NCI-H2196 treated with DMSO at 0.1 percent for 48 hours (cell line): ENCODE measurements at regions not wholly inside any gene's neighbourhood (a gene's known extent, or its start where the extent isn't known, plus 50 kb on each side); places are given as distances from the start of the nearest gene placed in this dataset.
"Not testable (repeated sequence)": the region's sequence is repeated elsewhere in the genome, so short reads cannot be mapped to it uniquely, and the experiment has no call there.

ENCODE experiments used
- DNase-seq: peaks from one replicate; lab custom pipeline; 2025; ENCODE audit not compliant: unreplicated experiment; lab: John Stamatoyannopoulos, UW

GRCh38 chr13:82654143-82654542 is 1228.1 kb downstream of the SLITRK1 start:
- DNase-seq: no peak

GRCh38 chr13:82647540-82647939 is 1234.7 kb downstream of the SLITRK1 start:
- DNase-seq: no peak

GRCh38 chr13:82636119-82636518 is 1246.2 kb downstream of the SLITRK1 start:
- DNase-seq: no peak

GRCh38 chr13:82634946-82635345 is 1247.3 kb downstream of the SLITRK1 start:
- no peak for DNase-seq

- no peak for DNase-seq
These were observed 1255.1 kb downstream of the SLITRK1 start for GRCh38 chr13:82627183-82627582.

GRCh38 chr13:82625717-82626116 is 1256.6 kb downstream of the SLITRK1 start:
- no peak for DNase-seq

- DNase-seq: no peak
These were observed 1267.2 kb downstream of the SLITRK1 start for GRCh38 chr13:82615043-82615442.

GRCh38 chr13:82614086-82614485 is 1268.2 kb downstream of the SLITRK1 start:
- DNase-seq: no peak

- no peak for DNase-seq
These were observed 1276.3 kb downstream of the SLITRK1 start for GRCh38 chr13:82606008-82606407.

GRCh38 chr13:82597747-82598146 is 1284.5 kb downstream of the SLITRK1 start:
- DNase-seq: no peak

- no peak for DNase-seq
These were observed 1289.0 kb downstream of the SLITRK1 start for GRCh38 chr13:82593239-82593638.

DNA sequence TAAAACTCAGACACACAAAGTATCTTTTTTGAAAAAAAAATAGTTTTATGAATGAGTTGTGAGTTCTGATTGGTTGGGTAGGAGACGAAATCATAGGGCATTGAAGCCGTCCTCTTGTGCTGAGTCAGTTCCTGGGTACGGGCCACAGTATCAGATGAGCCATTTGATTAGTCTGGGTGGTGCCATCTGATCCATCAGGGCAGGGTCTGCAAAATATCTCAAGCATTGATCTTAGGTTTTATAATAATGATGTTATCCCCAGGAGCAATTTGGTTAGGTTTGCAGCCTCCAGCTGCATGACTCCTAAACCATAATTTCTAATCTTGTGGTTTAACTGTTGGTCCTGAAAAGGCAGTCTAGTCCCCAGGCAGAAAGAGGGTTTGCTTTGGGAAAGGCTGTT is 1310.6 kb downstream of the SLITRK1 start:
- DNase-seq: no peak

- DNase-seq: no peak
These were observed 1312.7 kb downstream of the SLITRK1 start for GRCh38 chr13:82569581-82569980.

DNA sequence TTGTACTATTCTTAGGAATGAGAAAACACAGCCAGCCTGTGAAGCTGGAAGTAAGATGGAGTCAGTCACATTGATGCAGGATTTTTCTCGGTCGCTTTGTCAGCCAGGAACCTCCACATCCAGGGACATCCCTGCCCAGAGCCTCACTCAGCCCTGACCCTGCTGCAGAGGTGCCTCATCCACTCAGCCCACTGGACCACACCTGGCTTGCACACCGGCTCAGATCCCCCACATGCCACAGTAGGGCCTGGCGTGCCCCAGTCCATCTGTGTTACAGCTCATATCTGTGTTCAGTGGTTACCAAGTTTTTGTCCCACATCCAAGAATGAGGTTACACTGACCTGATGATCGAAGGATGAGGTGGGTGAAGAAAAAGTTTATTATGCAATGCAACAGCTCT is 1315.4 kb downstream of the SLITRK1 start:
- DNase-seq: no peak

- no peak for DNase-seq
These were observed 1317.1 kb downstream of the SLITRK1 start for GRCh38 chr13:82565201-82565600.

- DNase-seq: no peak
These were observed 1321.4 kb downstream of the SLITRK1 start for GRCh38 chr13:82560889-82561288.

- no peak for DNase-seq
These were observed 1359.4 kb downstream of the SLITRK1 start for GRCh38 chr13:82522872-82523271.

GRCh38 chr13:82506805-82507414 is 1375.4 kb downstream of the SLITRK1 start:
- DNase-seq: no peak

DNA sequence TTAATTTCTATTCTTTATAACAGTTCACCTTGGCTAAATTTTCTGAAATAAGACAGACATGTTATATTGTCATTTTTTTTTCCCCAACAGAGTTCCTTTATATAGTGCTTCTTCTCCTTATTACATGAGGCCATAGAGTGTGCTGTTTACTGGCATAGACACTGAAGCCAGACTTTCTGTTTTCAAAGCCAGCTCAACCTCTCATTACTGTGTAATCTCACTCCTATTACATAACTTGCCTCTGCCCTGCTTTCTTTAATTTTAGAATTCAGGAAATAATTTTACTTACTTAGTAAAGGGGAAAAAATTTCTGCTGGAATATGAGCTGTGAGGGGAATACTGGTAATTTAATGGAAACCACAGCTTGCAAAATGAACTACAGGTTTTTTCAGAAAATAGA is 1380.4 kb downstream of the SLITRK1 start:
- no peak for DNase-seq

DNA sequence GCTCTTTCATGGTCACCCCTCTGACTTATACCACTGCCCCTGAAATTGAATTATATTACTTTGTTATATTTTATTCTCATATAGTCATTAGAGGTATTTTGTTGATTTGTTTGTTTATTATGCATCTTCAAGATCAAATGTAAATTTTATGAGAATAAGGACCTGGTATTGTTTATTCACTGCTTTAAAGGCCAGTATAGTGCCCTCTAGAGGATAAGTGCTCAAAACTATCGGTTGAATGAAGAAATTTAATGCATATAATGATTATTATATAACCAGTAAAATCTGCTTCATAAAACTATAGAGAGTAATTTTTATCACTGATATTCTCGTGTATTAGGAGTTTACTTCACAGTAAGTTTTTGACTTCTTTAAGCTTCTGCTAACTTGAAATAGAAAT is 1401.9 kb downstream of the SLITRK1 start:
- DNase-seq: no peak

DNA sequence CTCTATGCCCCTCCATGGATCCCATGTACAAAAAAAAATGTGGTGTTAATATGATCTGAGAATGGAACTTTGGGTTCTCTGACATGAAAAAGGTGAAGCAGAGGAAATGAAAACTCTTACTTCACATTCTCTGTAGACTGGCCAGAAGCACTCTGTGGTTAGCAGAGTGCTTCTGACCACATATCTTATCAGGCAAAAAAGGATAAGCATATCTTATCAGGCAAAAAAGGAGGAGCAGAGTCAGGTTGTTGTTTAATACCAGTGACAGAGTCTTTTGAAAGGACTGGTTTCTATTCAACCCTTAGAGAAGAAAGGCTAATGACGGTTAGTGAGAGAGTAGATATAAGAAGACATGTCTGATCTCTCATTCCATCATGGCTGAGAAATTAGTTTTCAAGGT is 1404.8 kb downstream of the SLITRK1 start:
- DNase-seq: no peak

DNA sequence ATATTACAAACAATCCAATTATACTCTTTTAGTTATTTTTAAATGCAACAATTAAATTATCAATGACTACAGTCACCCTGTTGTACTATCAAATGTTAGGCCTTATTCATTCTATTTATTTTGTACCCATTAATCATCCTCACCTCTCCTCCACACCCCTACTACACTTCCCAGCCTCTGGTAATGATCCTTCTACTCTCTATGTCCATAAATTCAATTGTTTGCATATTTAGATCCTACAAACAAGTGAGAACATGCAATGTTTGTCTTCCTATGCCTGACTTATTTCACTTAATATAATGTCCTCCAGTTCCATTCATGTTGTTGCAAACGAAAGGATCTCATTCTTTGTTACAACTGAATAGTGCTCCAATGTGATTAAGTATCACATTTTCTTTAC is 1414.6 kb downstream of the SLITRK1 start:
- DNase-seq: no peak

DNA sequence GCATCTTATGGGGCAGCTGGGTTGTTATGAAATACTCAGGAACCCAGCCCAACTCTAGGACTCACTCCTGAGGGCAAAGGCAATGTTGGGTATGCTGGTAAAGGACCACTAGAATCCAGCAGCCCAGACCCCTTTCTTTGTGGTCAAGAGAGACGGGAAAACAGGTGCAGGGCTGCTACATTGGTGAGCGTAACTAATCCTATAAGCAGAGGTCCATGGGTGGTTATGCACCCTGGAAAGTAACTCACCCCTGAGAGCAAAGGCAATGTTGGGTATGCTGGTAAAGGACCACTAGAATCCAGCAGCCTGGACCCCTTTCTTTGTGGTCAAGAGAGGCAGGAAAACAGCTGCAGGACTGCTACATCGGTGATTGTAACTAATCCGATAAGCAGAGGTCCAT is 1422.7 kb downstream of the SLITRK1 start:
- DNase-seq: not testable (repeated sequence)

DNA sequence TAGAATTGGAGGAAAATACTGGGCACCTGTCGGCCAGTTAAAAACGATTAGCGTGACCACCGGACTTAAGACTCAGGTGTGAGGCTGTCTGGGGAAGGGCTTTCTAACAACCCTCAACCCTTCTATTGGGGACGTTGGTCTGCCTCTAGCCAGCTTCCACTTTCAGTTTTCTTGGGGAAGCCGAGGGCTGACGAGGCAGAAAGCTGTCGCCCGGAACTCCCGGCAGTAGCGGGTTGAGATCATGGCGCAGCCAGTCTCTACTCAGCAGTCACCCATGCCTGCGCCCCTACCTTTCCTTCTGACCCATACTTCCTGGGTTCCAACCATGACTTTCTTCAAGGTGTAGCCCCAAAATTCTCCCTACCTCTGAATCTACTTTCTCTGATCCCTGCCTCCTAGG is 1424.1 kb downstream of the SLITRK1 start:
- DNase-seq: no peak
